GM23248 (cell line): ENCODE measurements at regions not wholly inside any gene's neighbourhood (a gene's known extent, or its start where the extent isn't known, plus 50 kb on each side); places are given as distances from the start of the nearest gene placed in this dataset.
A peak's percentile ranks its signal among the peaks of the same experiment; 100 is the strongest.
"Not testable (repeated sequence)": the region's sequence is repeated elsewhere in the genome, so short reads cannot be mapped to it uniquely, and the experiment has no call there.

Source experiments
- DNase-seq: peaks from one replicate; pipeline ENCODE4 v3.0.0-alpha.2; 2015
- H2AFZ ChIP-seq: fragments of 200-600 bp; sonication (generic); 2 replicates; pipeline ENCODE4 v1.6.1; 2016; ENCODE audit warnings: antibody characterized with exemption
- H3F3A ChIP-seq: fragments of 200-600 bp; sonication (generic); 2 replicates; pipeline ENCODE4 v1.6.1; 2016; ENCODE audit warnings: mild to moderate bottlenecking, antibody characterized with exemption, mixed run types; ENCODE audit not compliant: insufficient read depth
- H3K27ac ChIP-seq: fragments of 200-600 bp; sonication (generic); 2 replicates; pipeline ENCODE4 v1.5.1; 2016; ENCODE audit warnings: mild to moderate bottlenecking
- H3K27me3 ChIP-seq: fragments of 200-600 bp; sonication (generic); replicated peaks from 2 replicates; pipeline ENCODE4 v1.6.1; 2016; ENCODE audit warnings: mild to moderate bottlenecking; ENCODE audit not compliant: insufficient read depth
- H3K36me3 ChIP-seq: fragments of 200-600 bp; sonication (generic); 2 replicates; pipeline ENCODE4 v1.6.1; 2016; ENCODE audit warnings: low read depth, mild to moderate bottlenecking
- H3K4me1 ChIP-seq: fragments of 200-600 bp; sonication (generic); 2 replicates; pipeline ENCODE4 v1.6.1; 2016; ENCODE audit warnings: mild to moderate bottlenecking; ENCODE audit not compliant: insufficient read depth
- H3K4me2 ChIP-seq: fragments of 200-600 bp; sonication (generic); one replicate; pipeline ENCODE4 v1.6.1; 2016; ENCODE audit warnings: mild to moderate bottlenecking; ENCODE audit not compliant: unreplicated experiment
- H3K4me3 ChIP-seq: fragments of 200-600 bp; sonication (generic); 2 replicates; pipeline ENCODE4 v1.5.1; 2016; ENCODE audit warnings: mild to moderate bottlenecking
- H3K79me2 ChIP-seq: fragments of 200-600 bp; sonication (generic); 2 replicates; pipeline ENCODE4 v1.6.1; 2016; ENCODE audit warnings: mild to moderate bottlenecking; ENCODE audit not compliant: insufficient read depth
- H3K9ac ChIP-seq: fragments of 200-600 bp; sonication (generic); 2 replicates; pipeline ENCODE4 v1.6.1; 2016; ENCODE audit warnings: mild to moderate bottlenecking
- H3K9me2 ChIP-seq: fragments of 200-600 bp; sonication (generic); 2 replicates; pipeline ENCODE4 v1.6.1; 2016; ENCODE audit warnings: mixed run types, mild to moderate bottlenecking, moderate library complexity; ENCODE audit not compliant: insufficient read depth
- H3K9me3 ChIP-seq: fragments of 200-600 bp; sonication (generic); one replicate; pipeline ENCODE4 v1.6.1; 2017; ENCODE audit warnings: low read depth
- H4K20me1 ChIP-seq: fragments of 200-600 bp; sonication (generic); 2 replicates; pipeline ENCODE4 v1.6.0; 2016; ENCODE audit not compliant: insufficient read depth
- EZH2 ChIP-seq: fragments of 200-600 bp; sonication (generic); IDR thresholded peaks from 2 replicates; pipeline ENCODE4 v1.6.1; 2018; ENCODE audit warnings: antibody characterized with exemption, mild to moderate bottlenecking; ENCODE audit not compliant: insufficient read depth, poor library complexity, severe bottlenecking
- EZH2phosphoT487 ChIP-seq: fragments of 200-600 bp; sonication (generic); IDR thresholded peaks from 2 replicates; pipeline ENCODE4 v1.6.1; 2018; ENCODE audit warnings: antibody characterized with exemption, moderate library complexity, mild to moderate bottlenecking, low read depth; ENCODE audit not compliant: insufficient read depth
- WGBS, 2 experiments: methylation state at CpG; one replicate each; pipeline ENCODE4 v1.1.6; 2015 to 2017; ENCODE audit warnings: low lambda C conversion rate in 2 of 2, low coverage in 1 of 2; ENCODE audit errors: missing lambda C conversion rate in 2 of 2; 5-methylcytosine and 5-hydroxymethylcytosine counted together
- in situ Hi-C: fragments of 300-500 bp; cut with MboI; formaldehyde crosslinking; loops from 2 replicates; pipeline ENCODE4 v1.15.0; 2020

- no peak overlapping the region for H3K9ac ChIP-seq
- no peaks in the 10 kb centered on the region for H4K20me1 ChIP-seq
- H3K9me2 ChIP-seq = no peaks in the 10 kb centered on the region
- H3K27ac ChIP-seq = no peak overlapping the region
- H3K4me2 ChIP-seq = no peak overlapping the region
- no peak overlapping the region for H3K4me3 ChIP-seq
- H3K79me2 ChIP-seq = no peaks in the 10 kb centered on the region
- no peak for DNase-seq
- in situ Hi-C loops = no loop called here
- no peaks in the 10 kb centered on the region for H3K9me3 ChIP-seq
- H3F3A ChIP-seq = no peaks in the 10 kb centered on the region
- H2AFZ ChIP-seq = no peak overlapping the region
- no peaks in the 10 kb centered on the region for H3K36me3 ChIP-seq
- TF ChIP-seq EZH2phosphoT487 (no peak), EZH2 (no peak)
- no peaks in the 10 kb centered on the region for H3K27me3 ChIP-seq
- H3K4me1 ChIP-seq = no peaks in the 10 kb centered on the region
- WGBS, 2 experiments = 50% methylated on average over 7 of the region's 7 CpGs
Observed at GRCh38 chr6:2314641-2315040, 69.2 kb upstream of the GMDS start.

- Histone ChIP-seq H3K9me3 (no peaks in the 10 kb centered on the region), H3F3A (no peaks in the 10 kb centered on the region), H3K27me3 (no peaks in the 10 kb centered on the region), H2AFZ (no peak overlapping the region), H3K4me3 (no peak overlapping the region), H3K27ac (no peak overlapping the region), H3K36me3 (no peaks in the 10 kb centered on the region), H3K4me1 (peaks cover 4% of the 10 kb centered on the region; the same call in 1 of the 2 replicates), H3K9me2 (no peaks in the 10 kb centered on the region), H3K79me2 (no peaks in the 10 kb centered on the region), H4K20me1 (no peaks in the 10 kb centered on the region), H3K9ac (no peak overlapping the region), H3K4me2 (no peak overlapping the region)
- no peak for TF ChIP-seq EZH2
- TF ChIP-seq EZH2phosphoT487 = no peak
- in situ Hi-C loops = no loop called here
- no peak for DNase-seq
Observed at GRCh38 chr6:2310042-2310441, 64.6 kb upstream of the GMDS start.

DNA sequence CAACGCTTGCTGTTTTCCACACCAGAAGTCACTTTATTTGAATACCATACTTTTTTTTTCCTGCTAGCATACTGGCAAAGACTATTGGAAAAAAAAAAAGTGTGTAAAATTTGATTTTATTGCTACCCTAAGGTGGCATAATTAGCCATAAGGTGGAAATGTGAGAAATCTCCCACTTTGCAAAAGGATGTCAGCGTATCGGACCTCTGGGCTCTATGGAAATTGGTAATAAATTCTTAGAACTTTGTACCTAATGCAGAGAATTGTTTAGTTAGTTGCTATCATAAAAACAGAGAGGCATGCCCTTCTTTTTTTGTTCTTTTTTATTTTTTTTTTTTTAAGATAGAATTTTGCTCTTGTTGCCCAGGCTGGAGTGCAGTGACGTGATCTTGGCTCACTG lies 63.7 kb upstream of the GMDS start:
- H4K20me1 ChIP-seq = no peaks in the 10 kb centered on the region
- H3K27ac ChIP-seq = no peak overlapping the region
- no peaks in the 10 kb centered on the region for H3K9me2 ChIP-seq
- peaks cover 4% of the 10 kb centered on the region; the same call in 1 of the 2 replicates for H3K4me1 ChIP-seq
- no peak overlapping the region for H3K4me2 ChIP-seq
- no peaks in the 10 kb centered on the region for H3K27me3 ChIP-seq
- 77 to 80% methylated on average over 4 of the region's 4 CpGs for WGBS, 2 experiments
- in situ Hi-C loops = no loop called here
- H3F3A ChIP-seq = no peaks in the 10 kb centered on the region
- TF ChIP-seq EZH2phosphoT487 (no peak), EZH2 (no peak)
- no peaks in the 10 kb centered on the region for H3K9me3 ChIP-seq
- DNase-seq = no peak
- no peaks in the 10 kb centered on the region for H3K79me2 ChIP-seq
- H3K9ac ChIP-seq = no peak overlapping the region
- no peak overlapping the region for H2AFZ ChIP-seq
- H3K4me3 ChIP-seq = no peak overlapping the region
- no peaks in the 10 kb centered on the region for H3K36me3 ChIP-seq

DNA sequence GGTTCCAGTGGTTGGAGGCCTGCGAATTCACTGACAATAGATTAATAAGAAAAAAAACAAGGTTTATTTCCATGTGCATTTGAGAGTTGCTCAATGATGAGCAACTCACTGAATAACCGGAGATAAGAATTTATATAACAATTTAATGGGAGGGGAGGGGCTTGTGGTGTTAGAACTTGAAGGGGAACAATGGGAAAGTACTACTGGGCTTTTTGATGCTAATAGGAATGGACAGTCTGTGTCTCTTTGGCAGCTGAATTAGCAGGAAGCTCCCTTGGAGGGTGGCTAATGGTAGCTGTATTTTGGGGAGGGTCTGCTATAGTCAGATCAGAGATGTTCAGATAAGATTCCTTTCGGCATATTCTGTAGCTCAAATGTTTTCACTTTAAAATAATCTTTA lies 62.4 kb upstream of the GMDS start:
- peak; percentile 6 for DNase-seq
- no peaks in the 10 kb centered on the region for H3K36me3 ChIP-seq
- H3K4me3 ChIP-seq = no peak overlapping the region
- no peaks in the 10 kb centered on the region for H3F3A ChIP-seq
- peaks cover 4% of the 10 kb centered on the region; the same call in 1 of the 2 replicates for H3K4me1 ChIP-seq
- no peaks in the 10 kb centered on the region for H3K9me2 ChIP-seq
- H3K27ac ChIP-seq = no peak overlapping the region
- no peaks in the 10 kb centered on the region for H3K79me2 ChIP-seq
- no peak overlapping the region for H3K4me2 ChIP-seq
- H3K27me3 ChIP-seq = no peaks in the 10 kb centered on the region
- H3K9ac ChIP-seq = no peak overlapping the region
- 29 to 31% methylated on average over 3 of the region's 3 CpGs for WGBS, 2 experiments
- H3K9me3 ChIP-seq = no peaks in the 10 kb centered on the region
- no peaks in the 10 kb centered on the region for H4K20me1 ChIP-seq
- H2AFZ ChIP-seq = no peak overlapping the region
- no peak for TF ChIP-seq EZH2phosphoT487
- TF ChIP-seq EZH2 = no peak
- in situ Hi-C loops = no loop called here

DNA sequence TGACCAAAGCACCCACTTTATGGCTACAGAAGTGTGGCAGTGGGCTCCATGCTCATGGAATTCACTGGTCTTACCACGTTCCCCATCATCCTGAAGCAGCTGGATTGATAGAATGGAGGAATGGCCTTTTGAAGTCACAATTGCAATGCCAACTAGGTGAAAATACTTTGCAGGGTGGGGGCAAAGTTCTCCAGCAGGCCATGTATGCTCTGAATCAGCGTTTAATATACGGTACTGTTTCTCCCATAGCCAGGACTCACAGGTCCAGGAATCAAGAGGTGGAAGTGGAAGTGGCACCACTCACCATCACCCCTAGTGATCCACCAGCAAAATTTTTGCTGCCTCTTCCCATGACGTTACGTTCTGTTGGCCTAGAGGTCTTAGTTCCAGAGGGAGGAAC lies 60.5 kb upstream of the GMDS start:
- no peaks in the 10 kb centered on the region for H3K9me3 ChIP-seq
- H3K9ac ChIP-seq = no peak overlapping the region
- no peak overlapping the region for H3K27ac ChIP-seq
- no peaks in the 10 kb centered on the region for H3F3A ChIP-seq
- no peaks in the 10 kb centered on the region for H4K20me1 ChIP-seq
- DNase-seq = no peak
- in situ Hi-C loops = no loop called here
- no peaks in the 10 kb centered on the region for H3K27me3 ChIP-seq
- no peaks in the 10 kb centered on the region for H3K79me2 ChIP-seq
- H2AFZ ChIP-seq = no peak overlapping the region
- H3K36me3 ChIP-seq = no peaks in the 10 kb centered on the region
- TF ChIP-seq EZH2phosphoT487 (no peak), EZH2 (no peak)
- 44 to 46% methylated on average over 5 of the region's 5 CpGs for WGBS, 2 experiments
- H3K4me2 ChIP-seq = no peak overlapping the region
- H3K9me2 ChIP-seq = no peaks in the 10 kb centered on the region
- H3K4me3 ChIP-seq = no peak overlapping the region
- H3K4me1 ChIP-seq = peaks cover 4% of the 10 kb centered on the region; the same call in 1 of the 2 replicates

GRCh38 chr6:2302482-2302881 lies 57.1 kb upstream of the GMDS start:
- H3K27me3 ChIP-seq, H4K20me1 ChIP-seq, H3K36me3 ChIP-seq, H3K9me3 ChIP-seq, H3K4me1 ChIP-seq, H3F3A ChIP-seq, H3K9me2 ChIP-seq, H2AFZ ChIP-seq, H3K27ac ChIP-seq, DNase-seq, in situ Hi-C loops, H3K4me3 ChIP-seq, H3K4me2 ChIP-seq, H3K9ac ChIP-seq, H3K79me2 ChIP-seq: not testable (repeated sequence)
- 60 to 65% methylated on average over 5 of the region's 5 CpGs for WGBS, 2 experiments
